HFFc6 (cell line): ENCODE measurements at regions not wholly inside any gene's neighbourhood (a gene's known extent, or its start where the extent isn't known, plus 50 kb on each side); places are given as distances from the start of the nearest gene placed in this dataset.
"Not testable (repeated sequence)": the region's sequence is repeated elsewhere in the genome, so short reads cannot be mapped to it uniquely, and the experiment has no call there.

Source experiments
- DNase-seq: peaks from one replicate; pipeline ENCODE4 v3.0.0-alpha.2; 2018
- H3K27ac Mint-ChIP-seq: 2 replicates; pipeline ENCODE4 v1.8.0; 2020; ENCODE audit warnings: mild to moderate bottlenecking, mixed read lengths
- H3K27me3 Mint-ChIP-seq: 2 replicates; pipeline ENCODE4 v1.8.0; 2021; ENCODE audit warnings: mild to moderate bottlenecking, moderate library complexity, mixed read lengths; ENCODE audit not compliant: insufficient read depth
- H3K36me3 Mint-ChIP-seq: 2 replicates; pipeline ENCODE4 v1.8.0; 2021; ENCODE audit warnings: low read depth, mixed read lengths
- H3K4me1 Mint-ChIP-seq: 2 replicates; pipeline ENCODE4 v1.8.0; 2020; ENCODE audit warnings: low read depth, mixed read lengths
- H3K4me3 Mint-ChIP-seq: 2 replicates; pipeline ENCODE4 v1.8.0; 2020; ENCODE audit warnings: mild to moderate bottlenecking, moderate library complexity, mixed read lengths
- H3K9me3 Mint-ChIP-seq: 2 replicates; pipeline ENCODE4 v1.8.0; 2020; ENCODE audit warnings: mild to moderate bottlenecking, mixed read lengths
- CTCF ChIP-seq: fragments of 200-600 bp; sonication (generic); IDR thresholded peaks from 2 replicates; pipeline ENCODE4 v1.5.0; 2021; ENCODE audit warnings: antibody characterized with exemption, mild to moderate bottlenecking

GRCh38 chr12:100061814-100062213 lies 77.1 kb upstream of the ANKS1B start:
- no peak for DNase-seq
- Mint-ChIP-seq H3K27me3 (no peaks in the 10 kb centered on the region), H3K4me1 (peaks cover 36% of the 10 kb centered on the region), H3K9me3 (peaks cover 10% of the 10 kb centered on the region), H3K4me3 (no peak overlapping the region), H3K27ac (no peak overlapping the region), H3K36me3 (peaks cover 50% of the 10 kb centered on the region)
- TF ChIP-seq CTCF: no peak

- peak overlapping the region; percentile 68 for H3K4me3 Mint-ChIP-seq
- peaks cover 50% of the 10 kb centered on the region for H3K4me1 Mint-ChIP-seq
- peak; percentile 71 for TF ChIP-seq CTCF
- peak overlapping the region; percentile 90 for H3K27ac Mint-ChIP-seq
- no peaks in the 10 kb centered on the region for H3K9me3 Mint-ChIP-seq
- no peaks in the 10 kb centered on the region for H3K27me3 Mint-ChIP-seq
- DNase-seq: peak; percentile 97
- peaks cover 22% of the 10 kb centered on the region for H3K36me3 Mint-ChIP-seq
Observed at GRCh38 chr12:100058482-100059029, 73.8 kb upstream of the ANKS1B start.

GRCh38 chr12:100046202-100046601 lies 61.5 kb upstream of the ANKS1B start:
- Mint-ChIP-seq H3K4me1 (peaks cover 26% of the 10 kb centered on the region), H3K36me3 (peaks cover 26% of the 10 kb centered on the region)
- not testable (repeated sequence) for H3K27ac Mint-ChIP-seq, H3K4me3 Mint-ChIP-seq, H3K9me3 Mint-ChIP-seq, H3K27me3 Mint-ChIP-seq, DNase-seq

- Mint-ChIP-seq H3K4me1 (peaks cover 26% of the 10 kb centered on the region), H3K27me3 (no peaks in the 10 kb centered on the region), H3K36me3 (peaks cover 26% of the 10 kb centered on the region), H3K4me3 (no peak overlapping the region), H3K27ac (0 out of 2 replicates have a peak overlapping the region, but pooled peaks have one; percentile 12), H3K9me3 (no peaks in the 10 kb centered on the region)
- TF ChIP-seq CTCF: no peak
- no peak for DNase-seq
Observed at GRCh38 chr12:100044266-100044665, 59.5 kb upstream of the ANKS1B start.

GRCh38 chr12:100043631-100044030 lies 58.9 kb upstream of the ANKS1B start:
- no peak overlapping the region for H3K4me3 Mint-ChIP-seq
- no peaks in the 10 kb centered on the region for H3K9me3 Mint-ChIP-seq
- peaks cover 26% of the 10 kb centered on the region for H3K4me1 Mint-ChIP-seq
- no peaks in the 10 kb centered on the region for H3K27me3 Mint-ChIP-seq
- TF ChIP-seq CTCF: no peak
- peaks cover 26% of the 10 kb centered on the region for H3K36me3 Mint-ChIP-seq
- DNase-seq: peak; percentile 22
- H3K27ac Mint-ChIP-seq: 0 out of 2 replicates have a peak overlapping the region, but pooled peaks have one; percentile 12
